Karpas-422 (cell line): ENCODE measurements at regions not wholly inside any gene's neighbourhood (a gene's known extent, or its start where the extent isn't known, plus 50 kb on each side); places are given as distances from the start of the nearest gene placed in this dataset.
"Not testable (repeated sequence)": the region's sequence is repeated elsewhere in the genome, so short reads cannot be mapped to it uniquely, and the experiment has no call there.

ENCODE experiments used
- DNase-seq: peaks from one replicate; pipeline ENCODE4 v3.0.0-alpha.2; 2015
- H2AFZ ChIP-seq: fragments of 200-600 bp; sonication (generic); 2 replicates; pipeline ENCODE4 v1.6.1; 2014; ENCODE audit warnings: antibody characterized with exemption, low read length, mixed read lengths
- H3K27ac ChIP-seq: fragments of 200-600 bp; sonication (generic); 2 replicates; pipeline ENCODE4 v1.5.1; 2014; ENCODE audit warnings: mild to moderate bottlenecking, low read length, moderate library complexity
- H3K27me3 ChIP-seq: fragments of 200-600 bp; sonication (generic); 2 replicates; pipeline ENCODE4 v1.6.1; 2014; ENCODE audit warnings: low read length, mixed read lengths
- H3K36me3 ChIP-seq: fragments of 200-600 bp; sonication (generic); 2 replicates; pipeline ENCODE4 v1.6.1; 2014; ENCODE audit warnings: low read length, mixed read lengths; ENCODE audit not compliant: insufficient read depth
- H3K4me1 ChIP-seq: fragments of 200-600 bp; sonication (generic); 2 replicates; pipeline ENCODE4 v1.6.1; 2014; ENCODE audit warnings: mild to moderate bottlenecking, low read length, mixed read lengths
- H3K4me2 ChIP-seq: fragments of 200-600 bp; sonication (generic); 2 replicates; pipeline ENCODE4 v1.6.1; 2014; ENCODE audit warnings: low read length, low read depth, mild to moderate bottlenecking; ENCODE audit not compliant: poor library complexity, severe bottlenecking
- H3K4me3 ChIP-seq: fragments of 200-600 bp; sonication (generic); 2 replicates; pipeline ENCODE4 v1.5.1; 2014; ENCODE audit warnings: mild to moderate bottlenecking, antibody characterized with exemption, low read length, mixed read lengths
- H3K79me2 ChIP-seq: fragments of 200-600 bp; sonication (generic); 2 replicates; pipeline ENCODE4 v1.6.1; 2014; ENCODE audit warnings: mild to moderate bottlenecking, low read length, mixed read lengths
- H3K9ac ChIP-seq: fragments of 200-600 bp; sonication (generic); 2 replicates; pipeline ENCODE4 v1.6.0; 2014; ENCODE audit warnings: low read length
- H3K9me2 ChIP-seq: fragments of 200-600 bp; sonication (generic), shearing (Covaris generic); replicated peaks from 2 replicates; pipeline ENCODE4 v1.6.0; 2014; ENCODE audit warnings: mild to moderate bottlenecking, low read length, moderate library complexity; ENCODE audit not compliant: insufficient read depth
- H3K9me3 ChIP-seq: fragments of 300-700, 200-600 bp; sonication (generic); 2 replicates; pipeline ENCODE4 v1.6.1; 2014; ENCODE audit warnings: low read length, mixed read lengths
- H4K20me1 ChIP-seq: fragments of 200-600 bp; sonication (generic); 2 replicates; pipeline ENCODE4 v1.6.1; 2014; ENCODE audit warnings: mild to moderate bottlenecking, antibody characterized with exemption, low read length, low read depth; ENCODE audit not compliant: insufficient read depth

GRCh38 chr5:87588316-87588715 lies 175.6 kb upstream of the CCNH start:
- Histone ChIP-seq H3K27ac (no peak overlapping the region), H3K79me2 (no peaks in the 10 kb centered on the region), H4K20me1 (no peaks in the 10 kb centered on the region), H3K4me3 (no peak overlapping the region), H3K27me3 (no peaks in the 10 kb centered on the region), H3K4me2 (no peak overlapping the region), H2AFZ (no peak overlapping the region), H3K9ac (no peak overlapping the region), H3K9me3 (no peaks in the 10 kb centered on the region), H3K4me1 (no peaks in the 10 kb centered on the region), H3K9me2 (no peaks in the 10 kb centered on the region), H3K36me3 (no peaks in the 10 kb centered on the region)
- no peak for DNase-seq

GRCh38 chr5:87583704-87584103 lies 171.0 kb upstream of the CCNH start:
- H4K20me1 ChIP-seq, H3K4me1 ChIP-seq, H3K9me2 ChIP-seq, H3K4me2 ChIP-seq, H3K27me3 ChIP-seq, H3K27ac ChIP-seq, H3K4me3 ChIP-seq, H3K36me3 ChIP-seq, H3K79me2 ChIP-seq, DNase-seq, H2AFZ ChIP-seq, H3K9me3 ChIP-seq, H3K9ac ChIP-seq: not testable (repeated sequence)

- no peak overlapping the region for H2AFZ ChIP-seq
- no peak for DNase-seq
Observed at GRCh38 chr5:87582149-87582548, 169.4 kb upstream of the CCNH start.

GRCh38 chr5:87581661-87582060 lies 168.9 kb upstream of the CCNH start:
- no peak for DNase-seq
- Histone ChIP-seq H3K9me3 (no peaks in the 10 kb centered on the region), H3K9ac (no peak overlapping the region), H3K4me2 (no peak overlapping the region), H3K27ac (no peak overlapping the region), H3K9me2 (no peaks in the 10 kb centered on the region), H3K4me1 (no peaks in the 10 kb centered on the region), H4K20me1 (no peaks in the 10 kb centered on the region), H3K79me2 (no peaks in the 10 kb centered on the region), H3K36me3 (no peaks in the 10 kb centered on the region), H2AFZ (no peak overlapping the region), H3K27me3 (0 out of 2 replicates have a peak, but pooled peaks cover 3% of the 10 kb centered on the region), H3K4me3 (no peak overlapping the region)

More at GRCh38 chr5:87582149-87582548, 169.4 kb upstream of the CCNH start:
- H3K79me2 ChIP-seq, result no peaks in the 10 kb centered on the region
- no peaks in the 10 kb centered on the region for H3K36me3 ChIP-seq
- H3K9ac ChIP-seq, result no peak overlapping the region
- H3K4me3 ChIP-seq, result no peak overlapping the region
- H3K4me1 ChIP-seq, result no peaks in the 10 kb centered on the region
- H3K9me3 ChIP-seq, result no peaks in the 10 kb centered on the region
- no peak overlapping the region for H3K27ac ChIP-seq
- no peak overlapping the region for H3K4me2 ChIP-seq
- H3K9me2 ChIP-seq, result no peaks in the 10 kb centered on the region
- no peaks in the 10 kb centered on the region for H4K20me1 ChIP-seq
- 0 out of 2 replicates have a peak, but pooled peaks cover 3% of the 10 kb centered on the region for H3K27me3 ChIP-seq

GRCh38 chr5:87579678-87580077 lies 166.9 kb upstream of the CCNH start:
- DNase-seq, result no peak
- 0 out of 2 replicates have a peak, but pooled peaks cover 3% of the 10 kb centered on the region for H3K27me3 ChIP-seq
- H4K20me1 ChIP-seq, result no peaks in the 10 kb centered on the region
- H3K79me2 ChIP-seq, result no peaks in the 10 kb centered on the region
- H3K4me1 ChIP-seq, result no peaks in the 10 kb centered on the region
- no peak overlapping the region for H3K27ac ChIP-seq
- H3K9ac ChIP-seq, result no peak overlapping the region
- H3K4me3 ChIP-seq, result no peak overlapping the region
- no peaks in the 10 kb centered on the region for H3K9me3 ChIP-seq
- H3K9me2 ChIP-seq, result no peaks in the 10 kb centered on the region
- H3K36me3 ChIP-seq, result no peaks in the 10 kb centered on the region
- no peak overlapping the region for H2AFZ ChIP-seq
- H3K4me2 ChIP-seq, result no peak overlapping the region

- DNase-seq, result no peak
- no peaks in the 10 kb centered on the region for H4K20me1 ChIP-seq
- H3K4me3 ChIP-seq, result no peak overlapping the region
- H3K9me2 ChIP-seq, result no peaks in the 10 kb centered on the region
- no peak overlapping the region for H3K27ac ChIP-seq
- H3K79me2 ChIP-seq, result no peaks in the 10 kb centered on the region
- no peak overlapping the region for H3K4me2 ChIP-seq
- no peaks in the 10 kb centered on the region for H3K36me3 ChIP-seq
- no peak overlapping the region for H3K9ac ChIP-seq
- H3K9me3 ChIP-seq, result no peaks in the 10 kb centered on the region
- H3K27me3 ChIP-seq, result 0 out of 2 replicates have a peak, but pooled peaks cover 3% of the 10 kb centered on the region
- H2AFZ ChIP-seq, result no peak overlapping the region
- no peaks in the 10 kb centered on the region for H3K4me1 ChIP-seq
Observed at GRCh38 chr5:87576867-87577266, 164.1 kb upstream of the CCNH start.

GRCh38 chr5:87576306-87576705 lies 163.6 kb upstream of the CCNH start:
- not testable (repeated sequence) for H3K36me3 ChIP-seq, H3K4me3 ChIP-seq, H3K79me2 ChIP-seq, H3K9me3 ChIP-seq, H2AFZ ChIP-seq, H3K9ac ChIP-seq, H4K20me1 ChIP-seq, DNase-seq, H3K4me2 ChIP-seq, H3K4me1 ChIP-seq, H3K9me2 ChIP-seq, H3K27me3 ChIP-seq, H3K27ac ChIP-seq

GRCh38 chr5:87574106-87574505 lies 161.4 kb upstream of the CCNH start:
- H3K36me3 ChIP-seq, result no peaks in the 10 kb centered on the region

GRCh38 chr5:87572611-87573010 lies 159.9 kb upstream of the CCNH start:
- Histone ChIP-seq H3K9ac (no peak overlapping the region), H3K4me2 (no peak overlapping the region), H3K4me1 (no peaks in the 10 kb centered on the region), H3K9me3 (no peaks in the 10 kb centered on the region), H3K27ac (no peak overlapping the region), H4K20me1 (no peaks in the 10 kb centered on the region), H3K79me2 (no peaks in the 10 kb centered on the region), H2AFZ (no peak overlapping the region), H3K4me3 (no peak overlapping the region), H3K27me3 (no peaks in the 10 kb centered on the region), H3K36me3 (no peaks in the 10 kb centered on the region), H3K9me2 (no peaks in the 10 kb centered on the region)
- no peak for DNase-seq

More at GRCh38 chr5:87574106-87574505, 161.4 kb upstream of the CCNH start:
- Histone ChIP-seq H3K4me1 (no peaks in the 10 kb centered on the region), H3K27ac (no peak overlapping the region), H3K9me2 (no peaks in the 10 kb centered on the region), H3K4me2 (no peak overlapping the region), H3K27me3 (no peaks in the 10 kb centered on the region), H3K4me3 (no peak overlapping the region), H2AFZ (no peak overlapping the region), H3K79me2 (no peaks in the 10 kb centered on the region), H3K9ac (no peak overlapping the region), H4K20me1 (no peaks in the 10 kb centered on the region), H3K9me3 (no peaks in the 10 kb centered on the region)
- DNase-seq, result no peak
